Upper lobe of right lung (tissue), 1 donor: ENCODE measurements at regions not wholly inside any gene's neighbourhood (a gene's known extent, or its start where the extent isn't known, plus 50 kb on each side); places are given as distances from the start of the nearest gene placed in this dataset.

Experiments
- ATAC-seq: fragments of 200-7000 bp; cut with Tn5 transposase; one replicate; pipeline ENCODE4 v1.9.1; 2020; ENCODE audit warnings: mild to moderate bottlenecking, moderate library complexity
- DNase-seq: peaks from one replicate; pipeline ENCODE4 v3.0.0-alpha.2; 2020
- H3K27ac ChIP-seq: fragments of 200-600 bp; one replicate; pipeline ENCODE4 v1.8.0; 2022
- H3K27me3 ChIP-seq: fragments of 200-600 bp; one replicate; pipeline ENCODE4 v1.8.0; 2022; ENCODE audit warnings: mild to moderate bottlenecking
- H3K36me3 ChIP-seq: fragments of 200-600 bp; one replicate; pipeline ENCODE4 v1.8.0; 2022
- H3K4me1 ChIP-seq: fragments of 200-600 bp; one replicate; pipeline ENCODE4 v1.8.0; 2022
- H3K4me3 ChIP-seq: fragments of 200-600 bp; one replicate; pipeline ENCODE4 v1.8.0; 2022; ENCODE audit warnings: mild to moderate bottlenecking
- H3K9me3 ChIP-seq: fragments of 200-600 bp; one replicate; pipeline ENCODE4 v1.8.0; 2022
- CTCF ChIP-seq: fragments of 200-600 bp; IDR thresholded peaks from one replicate; pipeline ENCODE4 v1.8.0; 2022; ENCODE audit warnings: antibody characterized with exemption
- intact Hi-C: fragments of 100-400 bp; cut with DNase I; formaldehyde crosslinking; loops from one replicate; pipeline ENCODE4 v1.11.0; 2022
- donor health status: DM: no; HTN: yes; CAD: no; lungs with severe emphysema.

DNA sequence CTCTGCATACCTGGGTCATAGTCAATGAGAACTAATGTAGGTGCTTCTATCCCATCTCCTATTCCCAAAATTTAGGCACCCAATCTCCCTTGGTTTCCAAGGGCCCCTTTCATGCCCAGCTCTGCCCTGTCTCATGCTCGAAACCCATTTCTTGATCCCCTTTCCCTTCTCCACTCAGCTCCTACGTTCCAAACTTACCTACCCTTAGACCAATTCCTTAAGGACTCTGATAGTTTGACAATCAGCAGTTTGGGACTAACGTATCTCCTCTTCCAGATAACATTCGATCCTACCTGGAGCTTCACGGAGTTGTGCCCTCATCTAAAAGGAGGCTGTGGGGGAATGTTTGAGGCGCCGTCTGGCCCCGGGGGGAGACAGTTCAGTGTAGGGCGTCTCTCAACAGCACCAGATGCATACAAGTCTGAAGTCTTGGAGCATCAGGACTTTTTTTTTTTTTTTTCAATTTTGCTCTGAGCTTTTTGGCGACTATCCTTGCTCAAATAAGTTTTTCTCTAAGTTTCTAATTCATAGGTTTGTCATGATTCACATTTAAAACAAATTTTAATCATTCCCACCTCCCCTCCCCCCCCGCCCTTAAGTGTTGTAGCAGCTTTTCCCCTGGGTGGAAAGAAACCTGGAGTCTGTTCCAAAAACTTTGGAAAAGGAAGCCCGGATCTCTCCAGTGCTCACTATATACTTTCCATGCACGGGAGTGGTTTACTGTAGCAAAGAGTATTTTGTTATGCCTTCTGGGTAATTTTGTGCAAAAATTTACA lies 141.2 kb upstream of the LGALSL start:
- intact Hi-C loops = no loop called here
- no peak for TF ChIP-seq CTCF
- no peaks in the 10 kb centered on the region for H3K27me3 ChIP-seq
- no peak for ATAC-seq
- H3K4me3 ChIP-seq = no peak overlapping the region
- no peaks in the 10 kb centered on the region for H3K9me3 ChIP-seq
- no peak for DNase-seq
- peaks cover 17% of the 10 kb centered on the region for H3K4me1 ChIP-seq
- no peaks in the 10 kb centered on the region for H3K36me3 ChIP-seq
- H3K27ac ChIP-seq = no peak overlapping the region

GRCh38 chr2:64313398-64313723 lies 140.6 kb upstream of the LGALSL start:
- H3K27me3 ChIP-seq = no peaks in the 10 kb centered on the region
- H3K4me3 ChIP-seq = no peak overlapping the region
- TF ChIP-seq CTCF = no peak
- H3K9me3 ChIP-seq = no peaks in the 10 kb centered on the region
- no peaks in the 10 kb centered on the region for H3K36me3 ChIP-seq
- H3K27ac ChIP-seq = no peak overlapping the region
- ATAC-seq (no peak), DNase-seq (no peak)
- peaks cover 17% of the 10 kb centered on the region for H3K4me1 ChIP-seq
- intact Hi-C loops = no loop called here

DNA sequence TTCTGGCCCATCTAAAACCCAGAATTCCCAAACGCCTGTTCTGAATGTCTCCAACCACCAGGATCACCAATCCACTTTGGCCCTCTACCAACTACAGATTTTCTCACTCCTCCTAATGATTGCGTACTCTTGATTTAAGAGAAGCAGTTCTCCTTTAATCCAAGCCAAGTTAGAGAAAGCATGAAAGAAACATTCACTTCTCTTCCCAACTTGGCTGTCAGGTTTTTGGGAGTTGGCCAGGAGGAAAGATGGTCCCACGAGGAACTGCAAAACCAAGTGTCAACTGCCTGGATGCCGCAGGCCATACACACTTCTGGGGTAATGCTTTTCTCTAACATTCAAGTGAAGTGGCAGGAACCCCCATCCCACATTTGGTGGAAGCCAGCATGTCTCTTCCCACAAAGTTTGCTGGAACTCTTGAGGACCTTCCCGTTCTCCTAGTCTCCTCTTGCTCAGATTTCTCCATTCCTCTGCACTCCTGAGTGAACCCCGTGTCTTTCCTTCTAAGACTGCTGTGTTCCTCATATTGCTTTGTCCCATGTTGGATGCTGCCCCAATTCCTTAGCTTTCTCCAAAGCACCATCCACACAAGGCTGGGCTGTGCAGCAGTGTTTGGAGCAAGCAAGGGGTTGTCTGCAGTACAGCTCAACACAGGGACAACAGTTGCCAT lies 138.5 kb upstream of the LGALSL start:
- Histone ChIP-seq H3K36me3 (no peaks in the 10 kb centered on the region), H3K27me3 (no peaks in the 10 kb centered on the region), H3K4me1 (peaks cover 17% of the 10 kb centered on the region), H3K9me3 (no peaks in the 10 kb centered on the region), H3K27ac (no peak overlapping the region), H3K4me3 (no peak overlapping the region)
- no peak for DNase-seq
- intact Hi-C loops = no loop called here
- no peak for ATAC-seq
- no peak for TF ChIP-seq CTCF

- intact Hi-C loops = no loop called here
- no peak for ATAC-seq
Observed at GRCh38 chr2:64317707-64318475, 136.1 kb upstream of the LGALSL start.

DNA sequence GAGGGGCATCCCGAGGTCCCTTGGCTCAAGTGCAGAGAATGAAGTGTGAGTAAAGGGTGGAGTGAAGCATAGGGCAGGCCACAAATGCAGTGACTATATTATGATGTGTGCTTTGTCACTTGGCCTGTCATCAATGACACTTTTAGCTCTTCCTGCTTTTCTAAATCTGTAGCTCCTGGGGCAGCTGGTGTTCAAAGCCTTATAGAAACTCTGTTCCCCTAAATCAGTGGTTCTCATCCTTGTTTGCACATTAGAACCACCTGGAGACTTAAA lies 135.6 kb upstream of the LGALSL start:
- Histone ChIP-seq H3K9me3 (no peaks in the 10 kb centered on the region), H3K36me3 (no peaks in the 10 kb centered on the region), H3K4me3 (no peak overlapping the region), H3K27me3 (no peaks in the 10 kb centered on the region), H3K27ac (no peak overlapping the region), H3K4me1 (peaks cover under 1% of the 10 kb centered on the region)
- intact Hi-C loops = no loop called here
- no peak for ATAC-seq
- no peak for TF ChIP-seq CTCF
- DNase-seq = no peak

More at GRCh38 chr2:64317707-64318475, 136.1 kb upstream of the LGALSL start:
- DNase-seq = no peak
- Histone ChIP-seq H3K36me3 (no peaks in the 10 kb centered on the region), H3K4me3 (no peak overlapping the region), H3K27me3 (no peaks in the 10 kb centered on the region), H3K27ac (no peak overlapping the region), H3K9me3 (no peaks in the 10 kb centered on the region), H3K4me1 (peaks cover 4% of the 10 kb centered on the region)
- no peak for TF ChIP-seq CTCF
